CD4-positive, alpha-beta T cell treated with Interleukin-10 for 1 hour (primary cell): ENCODE measurements at regions not wholly inside any gene's neighbourhood (a gene's known extent, or its start where the extent isn't known, plus 50 kb on each side); places are given as distances from the start of the nearest gene placed in this dataset.

Experiments used
- DNase-seq: peaks from one replicate; pipeline ENCODE4 v3.0.0-alpha.2; 2020

DNA sequence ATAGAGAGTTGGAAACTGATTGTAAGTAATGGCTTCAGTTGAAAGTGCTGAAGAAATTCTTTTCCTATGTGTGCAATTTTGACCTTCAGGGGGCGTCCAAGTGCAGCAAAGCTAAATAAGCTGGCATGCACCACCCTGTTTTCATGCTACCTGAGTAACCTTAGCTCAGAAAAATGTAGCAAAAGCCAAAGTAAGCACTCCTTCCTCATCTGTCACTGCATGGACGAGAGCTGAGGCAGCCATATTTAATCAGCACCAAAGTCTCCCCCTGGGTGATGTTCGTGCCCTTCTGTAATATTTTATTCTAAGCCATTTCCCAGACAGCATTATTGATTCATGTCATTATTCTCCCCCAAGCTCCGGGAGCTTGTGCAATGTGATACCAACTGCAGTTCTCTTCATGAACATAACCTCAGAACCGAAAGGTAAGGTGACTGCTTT, 123.1 kb downstream of the RPS12 start:
- no peak for DNase-seq

DNA sequence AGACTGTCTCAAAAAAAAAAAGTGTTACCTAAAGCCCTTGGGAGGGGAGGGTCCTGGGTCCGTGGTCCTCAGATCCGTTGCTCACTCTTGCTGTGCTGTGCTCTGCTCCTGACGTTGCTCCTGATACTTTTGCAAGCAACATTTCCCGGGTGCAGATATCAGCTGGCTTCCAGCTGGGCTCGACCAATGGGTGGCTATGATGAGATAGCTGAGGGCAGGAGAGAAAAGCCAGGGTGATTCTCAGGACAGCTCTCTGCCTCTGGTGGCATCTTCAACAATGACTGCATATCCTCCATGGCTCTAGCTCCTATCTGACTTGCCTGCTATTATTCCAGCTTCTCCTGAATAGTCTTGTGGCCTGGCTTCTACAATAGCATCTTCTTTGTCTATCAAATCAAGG, 134.5 kb downstream of the RPS12 start:
- no peak for DNase-seq

- no peak for DNase-seq
Measured at GRCh38 chr6:132950566-132950965, 136.2 kb downstream of the RPS12 start.

GRCh38 chr6:132952031-132952867, 137.9 kb downstream of the RPS12 start:
- DNase-seq = no peak

- no peak for DNase-seq
Measured at GRCh38 chr6:132952986-132953385, 138.6 kb downstream of the RPS12 start.

GRCh38 chr6:132954222-132954621, 139.9 kb downstream of the RPS12 start:
- DNase-seq = no peak

DNA sequence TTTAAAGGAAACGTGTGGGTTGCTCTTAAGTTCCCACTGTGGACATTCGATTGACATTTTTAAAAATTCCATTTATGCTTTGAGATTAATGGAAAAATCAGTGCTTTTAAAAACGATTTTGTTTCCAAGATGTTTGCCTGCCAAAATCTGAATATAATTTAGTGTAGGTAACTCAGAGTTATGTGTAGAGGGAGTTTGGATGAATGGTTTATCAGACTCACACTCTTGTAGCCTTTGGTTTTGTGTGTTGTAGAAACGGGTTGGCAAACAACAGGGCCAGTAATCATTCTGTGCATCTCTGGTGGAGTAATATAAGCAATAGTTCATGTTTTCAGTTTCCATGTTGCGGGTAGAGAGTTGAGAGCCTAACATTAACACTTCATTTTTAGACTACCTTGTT, 140.6 kb downstream of the RPS12 start:
- no peak for DNase-seq

DNA sequence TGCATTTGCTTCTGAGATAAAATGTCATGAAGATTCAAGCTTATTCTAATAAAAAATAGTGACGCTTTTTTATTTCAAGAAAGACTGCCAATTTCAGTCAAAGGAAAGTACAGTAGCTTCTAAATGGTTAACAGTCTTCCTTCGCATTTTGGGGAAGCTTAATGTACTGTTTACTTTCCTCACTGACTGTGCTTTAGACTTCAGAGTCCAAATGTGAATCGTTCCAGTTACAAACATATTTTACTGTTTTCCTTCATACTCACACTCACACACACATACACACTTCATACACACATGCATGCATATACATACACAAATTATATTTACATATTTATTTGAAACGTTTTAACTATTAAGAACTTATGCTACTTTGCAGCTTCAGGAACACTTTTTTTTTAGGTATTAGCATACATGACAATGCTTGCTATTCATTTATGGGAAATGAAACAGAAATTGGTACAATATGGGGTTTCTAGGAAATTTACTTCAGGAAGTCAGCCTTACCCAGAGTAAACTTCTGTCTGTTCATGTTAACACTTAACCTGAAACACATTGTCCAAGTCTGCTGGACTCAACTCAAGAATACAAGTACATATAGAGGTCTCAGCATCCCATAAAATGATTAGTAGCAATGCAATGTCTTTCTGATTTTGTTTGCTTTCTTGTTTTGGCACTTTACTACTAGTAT, 145.4 kb downstream of the RPS12 start:
- DNase-seq = no peak

- no peak for DNase-seq
Measured at GRCh38 chr6:132960720-132961119, 146.4 kb downstream of the RPS12 start.

GRCh38 chr6:132961122-132961521, 146.8 kb downstream of the RPS12 start:
- DNase-seq = no peak

DNA sequence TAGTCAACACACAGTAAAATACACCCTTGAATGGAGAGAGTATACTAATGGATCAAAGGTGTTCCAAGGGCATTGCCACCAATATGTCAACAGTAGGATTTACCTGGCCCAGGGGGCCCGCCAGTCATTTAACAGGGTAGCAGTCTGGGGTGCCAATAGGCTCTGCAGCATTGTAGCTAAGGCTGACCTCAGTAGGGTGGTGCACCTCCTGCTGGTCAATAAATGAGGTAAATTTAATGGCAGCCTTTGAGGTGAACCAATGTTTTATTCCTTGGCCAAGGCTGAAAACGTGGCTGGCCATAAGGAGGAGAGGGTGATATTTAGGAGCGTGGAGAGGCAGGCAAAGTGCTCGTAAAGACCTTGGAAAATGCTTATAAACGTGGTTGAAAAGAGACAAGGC, 147.2 kb downstream of the RPS12 start:
- DNase-seq = no peak

DNA sequence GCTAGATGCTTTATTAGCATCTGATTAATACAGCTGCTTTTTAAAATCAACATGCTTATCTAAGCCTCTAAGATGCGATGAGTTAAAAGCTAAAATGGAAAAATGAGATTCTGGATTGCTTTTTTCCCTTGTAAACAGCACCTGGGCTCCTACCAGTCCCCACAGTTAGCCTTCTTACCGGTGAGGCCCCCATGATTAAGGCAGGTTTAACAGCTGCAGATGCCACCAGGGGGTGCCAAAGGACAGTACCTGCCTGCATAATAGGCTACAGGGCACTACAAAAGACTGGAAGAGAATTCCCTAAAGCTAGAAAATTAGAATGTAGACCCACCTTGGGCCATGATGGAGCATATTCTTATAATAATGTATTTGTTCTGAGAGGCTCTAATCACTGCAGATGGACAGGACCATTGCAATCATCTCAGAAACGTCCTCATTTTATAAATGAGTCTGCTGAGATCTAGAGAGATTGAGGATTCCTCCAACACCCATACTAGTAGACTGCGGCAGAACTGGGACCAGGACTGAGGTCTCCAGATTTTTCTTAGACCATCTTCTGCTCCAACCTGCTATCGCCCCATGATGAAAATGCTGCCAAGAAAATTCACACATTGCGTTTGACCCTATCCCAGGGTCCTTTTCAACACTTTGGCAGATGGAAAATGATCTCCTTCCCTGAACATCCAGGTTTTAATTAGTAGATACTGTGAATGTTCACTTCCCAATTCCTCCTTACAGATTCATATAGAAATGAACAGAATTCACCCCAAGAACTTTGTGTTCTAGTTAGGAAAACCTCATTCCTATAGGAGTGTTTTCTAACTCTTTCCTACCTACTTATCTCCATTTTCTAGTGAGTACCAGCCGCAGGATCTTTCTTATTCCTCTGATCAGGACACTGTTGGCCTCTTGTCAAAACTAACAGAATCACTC, 148.8 kb downstream of the RPS12 start:
- peak; percentile 39 for DNase-seq

- DNase-seq = no peak
Measured at GRCh38 chr6:132964101-132964867, 149.9 kb downstream of the RPS12 start.

DNA sequence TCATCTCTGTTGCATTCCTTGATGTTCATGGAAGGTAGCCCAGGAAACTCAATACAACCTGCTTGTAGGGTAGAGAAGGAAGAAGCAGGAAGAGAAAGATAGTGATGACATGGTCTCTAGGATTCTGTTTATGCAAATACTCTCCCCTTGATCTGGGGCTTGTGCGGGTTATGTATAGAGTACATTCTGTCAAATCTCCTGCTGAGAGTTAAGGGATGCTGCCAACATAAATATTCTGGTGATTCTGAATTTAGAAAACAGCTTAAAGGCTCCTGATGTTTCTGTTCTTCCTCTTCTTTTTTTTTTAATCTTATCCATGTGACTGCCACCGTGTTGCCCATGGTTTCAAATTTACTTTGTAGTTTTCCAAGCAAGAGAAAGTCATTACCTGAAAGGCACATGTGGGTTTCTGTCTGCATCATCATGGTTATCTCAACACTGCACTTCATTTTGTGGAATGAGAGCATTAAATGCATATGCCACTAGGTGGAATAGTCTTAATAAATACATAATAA, 150.6 kb downstream of the RPS12 start:
- DNase-seq = no peak

DNA sequence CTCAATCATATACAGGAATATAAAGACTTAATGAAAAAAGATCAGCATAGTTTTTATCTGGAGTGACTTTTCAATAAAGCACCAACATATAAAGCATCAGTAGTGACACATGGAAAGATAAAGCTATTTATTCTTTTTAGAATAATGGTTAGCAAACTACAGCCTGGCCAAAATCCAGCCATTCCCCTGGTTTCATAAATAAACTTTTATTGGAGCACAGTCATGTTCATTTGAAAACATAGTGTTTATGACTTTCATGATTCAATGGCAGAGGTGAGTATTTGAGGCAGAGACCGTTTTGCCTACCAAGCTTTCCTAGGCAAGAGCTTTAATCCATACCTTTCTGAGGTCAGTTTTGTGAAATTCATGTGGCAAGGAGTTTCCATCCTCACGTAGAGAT, 153.5 kb downstream of the RPS12 start:
- no peak for DNase-seq

- no peak for DNase-seq
Measured at GRCh38 chr6:132968419-132968950, 154.1 kb downstream of the RPS12 start.

DNA sequence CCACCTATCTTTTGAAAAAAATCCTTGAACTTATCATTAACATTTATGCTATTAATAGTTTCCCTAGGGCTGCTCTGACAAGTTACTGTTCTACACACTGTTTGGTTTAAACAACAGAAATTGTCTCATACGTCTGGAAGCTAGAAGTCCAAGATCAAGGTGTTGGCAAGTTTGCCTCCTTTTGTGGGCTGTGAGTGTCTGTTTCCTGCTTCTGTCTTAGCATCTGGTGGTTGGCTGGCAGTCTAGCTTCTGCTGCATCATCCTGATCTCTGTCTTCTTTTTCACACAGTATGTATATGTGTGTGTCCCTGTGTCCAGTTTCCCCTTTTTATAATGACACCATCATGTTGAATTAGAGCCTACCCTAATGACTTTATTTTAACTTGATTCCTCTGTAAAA, 154.8 kb downstream of the RPS12 start:
- DNase-seq = no peak

- no peak for DNase-seq
Measured at GRCh38 chr6:132971676-132972075, 157.3 kb downstream of the RPS12 start.

DNA sequence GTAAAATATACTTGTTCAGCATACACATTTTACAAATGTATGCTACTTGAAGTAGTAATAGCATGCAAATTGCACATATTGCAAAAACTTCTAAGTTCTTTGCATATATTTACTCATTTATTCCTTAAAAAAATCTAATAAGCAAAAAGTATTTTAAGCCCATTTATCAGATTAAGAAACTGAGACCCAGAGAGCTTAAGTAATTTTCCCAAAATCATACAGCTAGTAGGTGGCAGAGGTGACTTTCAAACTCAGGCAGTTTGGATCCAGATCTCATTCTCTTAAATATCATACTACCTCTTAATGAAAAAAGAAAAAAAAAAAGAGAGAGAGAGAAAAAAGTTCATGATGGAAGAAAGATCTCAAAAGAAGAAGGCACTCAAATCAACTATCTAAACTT, 157.9 kb downstream of the RPS12 start:
- no peak for DNase-seq

DNA sequence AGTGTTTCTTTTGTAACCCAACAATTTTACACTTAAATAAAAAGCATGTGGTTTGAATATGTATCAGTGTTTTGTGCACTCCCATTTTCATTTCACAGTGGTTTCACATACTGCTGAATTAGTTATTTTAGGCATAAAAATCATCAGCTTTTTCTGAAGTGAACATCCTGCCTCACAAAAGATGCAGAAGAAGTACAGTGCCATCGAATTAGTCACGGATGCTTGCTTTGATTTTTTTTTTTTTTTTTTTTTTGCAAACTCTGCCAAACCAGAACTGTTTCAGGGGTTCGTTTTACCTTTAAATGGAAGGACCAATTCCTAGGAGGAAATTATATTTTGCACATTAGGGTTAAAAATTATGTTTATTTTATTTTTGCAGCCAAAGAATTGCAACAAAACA, 158.6 kb downstream of the RPS12 start:
- DNase-seq = no peak

- no peak for DNase-seq
Measured at GRCh38 chr6:132973514-132973993, 159.2 kb downstream of the RPS12 start.

GRCh38 chr6:132974122-132974521, 159.8 kb downstream of the RPS12 start:
- DNase-seq = no peak
